Colonic mucosa (tissue), 4 donors: ENCODE measurements at regions not wholly inside any gene's neighbourhood (a gene's known extent, or its start where the extent isn't known, plus 50 kb on each side); places are given as distances from the start of the nearest gene placed in this dataset.

Experiments used
- DNase-seq: peaks from one replicate; pipeline ENCODE4 v3.0.0-alpha.2; 2020
- H3K27ac ChIP-seq: fragments of 200-600 bp; one replicate; pipeline ENCODE4 v1.8.0; 2021
- H3K27me3 ChIP-seq: fragments of 200-600 bp; one replicate; pipeline ENCODE4 v1.8.0; 2021
- H3K36me3 ChIP-seq: fragments of 200-600 bp; one replicate; pipeline ENCODE4 v1.8.0; 2021
- H3K4me1 ChIP-seq: fragments of 200-600 bp; one replicate; pipeline ENCODE4 v1.8.0; 2021; ENCODE audit warnings: mild to moderate bottlenecking
- H3K4me3 ChIP-seq: fragments of 200-600 bp; one replicate; pipeline ENCODE4 v1.8.0; 2021
- H3K9ac ChIP-seq, 2 donors: one replicate each; pipeline ENCODE4 v1.7.0; 2013; ENCODE audit warnings: control low read depth in 2 of 2, low read depth in 2 of 2, low read length in 2 of 2
- H3K9me3 ChIP-seq: fragments of 200-600 bp; one replicate; pipeline ENCODE4 v1.8.0; 2021
- CTCF ChIP-seq: fragments of 200-600 bp; IDR thresholded peaks from one replicate; pipeline ENCODE4 v1.8.0; 2022; ENCODE audit warnings: antibody characterized with exemption, mild to moderate bottlenecking
- intact Hi-C: fragments of 100-400 bp; cut with DNase I; formaldehyde crosslinking; loops from one replicate; pipeline ENCODE4 v1.14.1; 2022
- donor health status: healthy.
- donor health status: DM: no; HTN: no; CAD: no.
- donor health status: DM: no; HTN: no; CAD: no.

- no peaks in the 10 kb centered on the region for H3K4me1 ChIP-seq
- intact Hi-C loops: no loop called here
- TF ChIP-seq CTCF: no peak
- no peaks in the 10 kb centered on the region for H3K27me3 ChIP-seq
- H3K27ac ChIP-seq: no peak overlapping the region
- DNase-seq: no peak
- H3K9me3 ChIP-seq: no peaks in the 10 kb centered on the region
- no peak overlapping the region for H3K4me3 ChIP-seq
- no peaks in the 10 kb centered on the region for H3K36me3 ChIP-seq
- no peak overlapping the region for H3K9ac ChIP-seq
Observed at GRCh38 chr4:1513936-1514483, 107.8 kb upstream of the NKX1-1 start.

- no peaks in the 10 kb centered on the region for H3K4me1 ChIP-seq
- intact Hi-C loops: no loop called here
- H3K9ac ChIP-seq: no peak overlapping the region
- DNase-seq: peak; percentile 28
- H3K4me3 ChIP-seq: no peak overlapping the region
- TF ChIP-seq CTCF: peak; percentile 40
- no peak overlapping the region for H3K27ac ChIP-seq
- H3K9me3 ChIP-seq: no peaks in the 10 kb centered on the region
- no peaks in the 10 kb centered on the region for H3K36me3 ChIP-seq
- H3K27me3 ChIP-seq: no peaks in the 10 kb centered on the region
Observed at GRCh38 chr4:1512738-1513660, 106.8 kb upstream of the NKX1-1 start.

GRCh38 chr4:1512051-1512737 is 106.0 kb upstream of the NKX1-1 start:
- no peak for TF ChIP-seq CTCF
- H3K4me3 ChIP-seq: no peak overlapping the region
- no peak overlapping the region for H3K9ac ChIP-seq
- no peak for DNase-seq
- H3K27ac ChIP-seq: no peak overlapping the region
- no peaks in the 10 kb centered on the region for H3K36me3 ChIP-seq
- H3K9me3 ChIP-seq: no peaks in the 10 kb centered on the region
- no peaks in the 10 kb centered on the region for H3K27me3 ChIP-seq
- intact Hi-C loops: no loop called here
- no peaks in the 10 kb centered on the region for H3K4me1 ChIP-seq

- H3K27ac ChIP-seq: no peak overlapping the region
- H3K9ac ChIP-seq: no peak overlapping the region
- no peaks in the 10 kb centered on the region for H3K36me3 ChIP-seq
- peak; percentile 30 for DNase-seq
- H3K4me1 ChIP-seq: no peaks in the 10 kb centered on the region
- no peak overlapping the region for H3K4me3 ChIP-seq
- H3K27me3 ChIP-seq: no peaks in the 10 kb centered on the region
- H3K9me3 ChIP-seq: no peaks in the 10 kb centered on the region
- intact Hi-C loops: no loop called here
- TF ChIP-seq CTCF: no peak
Observed at GRCh38 chr4:1511441-1512041, 105.3 kb upstream of the NKX1-1 start.

- intact Hi-C loops: no loop called here
- Histone ChIP-seq H3K27ac (no peak overlapping the region), H3K36me3 (no peaks in the 10 kb centered on the region), H3K4me1 (no peaks in the 10 kb centered on the region), H3K9me3 (no peaks in the 10 kb centered on the region), H3K9ac (no peak overlapping the region), H3K4me3 (no peak overlapping the region), H3K27me3 (no peaks in the 10 kb centered on the region)
- TF ChIP-seq CTCF: no peak
- DNase-seq: no peak
Observed at GRCh38 chr4:1510931-1511330, 104.7 kb upstream of the NKX1-1 start.
